ENCODE measurements at regions not wholly inside any gene's neighbourhood (a gene's known extent, or its start where the extent isn't known, plus 50 kb on each side); places are given as distances from the start of the nearest gene placed in this dataset.

DNA sequence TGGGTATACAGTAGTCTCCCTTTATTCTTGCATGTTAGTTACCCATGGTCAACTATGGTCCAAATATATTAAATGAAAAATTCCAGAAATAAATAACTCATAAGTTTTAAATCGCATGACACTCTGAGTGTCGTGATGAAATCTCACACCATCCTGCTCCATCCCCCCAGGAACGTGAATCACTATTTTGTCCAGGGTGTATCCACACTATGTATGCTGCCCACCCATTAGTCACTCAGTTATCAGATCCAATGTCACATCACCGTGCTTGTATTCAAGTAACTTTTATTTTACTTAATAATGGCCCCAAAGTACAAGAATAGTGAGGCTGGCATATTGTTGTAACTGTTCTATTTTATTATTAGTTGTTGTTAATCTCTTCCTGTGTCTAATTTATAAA lies 115.8 kb upstream of the SERP2 start:
- TF ChIP-seq, protein P1, sequence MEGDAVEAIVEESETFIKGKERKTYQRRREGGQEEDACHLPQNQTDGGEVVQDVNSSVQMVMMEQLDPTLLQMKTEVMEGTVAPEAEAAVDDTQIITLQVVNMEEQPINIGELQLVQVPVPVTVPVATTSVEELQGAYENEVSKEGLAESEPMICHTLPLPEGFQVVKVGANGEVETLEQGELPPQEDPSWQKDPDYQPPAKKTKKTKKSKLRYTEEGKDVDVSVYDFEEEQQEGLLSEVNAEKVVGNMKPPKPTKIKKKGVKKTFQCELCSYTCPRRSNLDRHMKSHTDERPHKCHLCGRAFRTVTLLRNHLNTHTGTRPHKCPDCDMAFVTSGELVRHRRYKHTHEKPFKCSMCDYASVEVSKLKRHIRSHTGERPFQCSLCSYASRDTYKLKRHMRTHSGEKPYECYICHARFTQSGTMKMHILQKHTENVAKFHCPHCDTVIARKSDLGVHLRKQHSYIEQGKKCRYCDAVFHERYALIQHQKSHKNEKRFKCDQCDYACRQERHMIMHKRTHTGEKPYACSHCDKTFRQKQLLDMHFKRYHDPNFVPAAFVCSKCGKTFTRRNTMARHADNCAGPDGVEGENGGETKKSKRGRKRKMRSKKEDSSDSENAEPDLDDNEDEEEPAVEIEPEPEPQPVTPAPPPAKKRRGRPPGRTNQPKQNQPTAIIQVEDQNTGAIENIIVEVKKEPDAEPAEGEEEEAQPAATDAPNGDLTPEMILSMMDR (IDR thresholded peaks at IDR 0.05): no peak
- TF ChIP-seq POLR2AphosphoS5 (IDR thresholded peaks at IDR 0.05) (no peak), POLR2A (IDR thresholded peaks at IDR 0.05) (no peak), EP300 (IDR thresholded peaks at IDR 0.05) (no peak)

Measured in suprapubic skin (tissue), 4 donors.